ENCODE measurements at regions not wholly inside any gene's neighbourhood (a gene's known extent, or its start where the extent isn't known, plus 50 kb on each side); places are given as distances from the start of the nearest gene placed in this dataset.
"Not testable (repeated sequence)": the region's sequence is repeated elsewhere in the genome, so short reads cannot be mapped to it uniquely, and the experiment has no call there.

- CTCF ChIA-PET: no interaction called here
- no peak for TF ChIP-seq CTCF (IDR thresholded peaks at IDR 0.05; ENCODE audit: insufficient read depth, low read depth, low read length)
- POLR2A ChIA-PET: no interaction called here
Measured at GRCh38 chr6:115873901-115874300, 186.8 kb downstream of the FRK start.

GRCh38 chr6:115870464-115870863 is 190.2 kb downstream of the FRK start:
- no peak for TF ChIP-seq CTCF (IDR thresholded peaks at IDR 0.05; ENCODE audit: insufficient read depth, low read depth, low read length)
- ChIA-PET CTCF (no interaction called here), POLR2A (no interaction called here)
- H3K4me3 ChIP-seq (ENCODE audit: low read depth, low read length): no peak overlapping the region
- H3K27me3 ChIP-seq (ENCODE audit: control insufficient read depth, insufficient read depth, low read length): no peaks in the 10 kb centered on the region
- no peak for DNase-seq (ENCODE audit: low read depth)
- no peaks in the 10 kb centered on the region for H3K36me3 ChIP-seq (ENCODE audit: control insufficient read depth, insufficient read depth, low read length)

More at GRCh38 chr6:115873901-115874300, 186.8 kb downstream of the FRK start:
- H3K36me3 ChIP-seq (ENCODE audit: control insufficient read depth, insufficient read depth, low read length): no peaks in the 10 kb centered on the region
- no peaks in the 10 kb centered on the region for H3K27me3 ChIP-seq (ENCODE audit: control insufficient read depth, insufficient read depth, low read length)
- no peak overlapping the region for H3K4me3 ChIP-seq (ENCODE audit: low read depth, low read length)
- DNase-seq (ENCODE audit: low read depth): no peak

- H3K4me3 ChIP-seq (ENCODE audit: low read depth, low read length): no peak overlapping the region
- no peaks in the 10 kb centered on the region for H3K36me3 ChIP-seq (ENCODE audit: control insufficient read depth, insufficient read depth, low read length)
- DNase-seq (ENCODE audit: low read depth): no peak
- POLR2A ChIA-PET: no interaction called here
- H3K27me3 ChIP-seq (ENCODE audit: control insufficient read depth, insufficient read depth, low read length): no peaks in the 10 kb centered on the region
- no peak for TF ChIP-seq CTCF (IDR thresholded peaks at IDR 0.05; ENCODE audit: insufficient read depth, low read depth, low read length)
- CTCF ChIA-PET: interaction anchor here (1.2 kb wide), 1 partner anchor 8 kb away, joined by 3 read pairs; no protein-coding TSS in a partner anchor
Measured at GRCh38 chr6:115865914-115866313, 194.8 kb downstream of the FRK start.

GRCh38 chr6:115863211-115863610 is 197.5 kb downstream of the FRK start:
- Histone ChIP-seq H3K27me3 (ENCODE audit: control insufficient read depth, insufficient read depth, low read length) (no peaks in the 10 kb centered on the region), H3K36me3 (ENCODE audit: control insufficient read depth, insufficient read depth, low read length) (no peaks in the 10 kb centered on the region), H3K4me3 (ENCODE audit: low read depth, low read length) (no peak overlapping the region)
- DNase-seq (ENCODE audit: low read depth): no peak
- ChIA-PET POLR2A (no interaction called here), CTCF (no interaction called here)
- TF ChIP-seq CTCF (IDR thresholded peaks at IDR 0.05; ENCODE audit: insufficient read depth, low read depth, low read length): no peak

- H3K36me3 ChIP-seq (ENCODE audit: control insufficient read depth, insufficient read depth, low read length); H3K4me3 ChIP-seq (ENCODE audit: low read depth, low read length); H3K27me3 ChIP-seq (ENCODE audit: control insufficient read depth, insufficient read depth, low read length); DNase-seq (ENCODE audit: low read depth); POLR2A ChIA-PET: not testable (repeated sequence)
- CTCF ChIA-PET: interaction anchor here (1.0 kb wide), 1 partner anchor 26 kb away, joined by 3 read pairs; no protein-coding TSS in a partner anchor
Measured at GRCh38 chr6:115861658-115862057, 199.0 kb downstream of the FRK start.

GRCh38 chr6:115859577-115859976 is 201.1 kb downstream of the FRK start:
- H3K36me3 ChIP-seq (ENCODE audit: control insufficient read depth, insufficient read depth, low read length); POLR2A ChIA-PET; DNase-seq (ENCODE audit: low read depth); H3K27me3 ChIP-seq (ENCODE audit: control insufficient read depth, insufficient read depth, low read length); H3K4me3 ChIP-seq (ENCODE audit: low read depth, low read length): not testable (repeated sequence)
- CTCF ChIA-PET: interaction anchor here (1.0 kb wide), 1 partner anchor 37 kb away, joined by 3 read pairs; no protein-coding TSS in a partner anchor
